DND-41 (cell line): ENCODE measurements at regions not wholly inside any gene's neighbourhood (a gene's known extent, or its start where the extent isn't known, plus 50 kb on each side); places are given as distances from the start of the nearest gene placed in this dataset.

ENCODE experiments used
- ATAC-seq: fragments of 200-7000 bp; cut with Tn5 transposase; 3 replicates; pipeline ENCODE4 v1.9.1; 2021; ENCODE audit warnings: low read depth; ENCODE audit not compliant: insufficient read depth
- DNase-seq: peaks from one replicate; pipeline ENCODE4 v3.0.0-alpha.2; 2020
- H2AFZ ChIP-seq: 2 replicates; pipeline ENCODE4 v1.6.0; 2012; ENCODE audit warnings: low read depth, low read length
- H3K27ac ChIP-seq: 2 replicates; pipeline ENCODE4 v1.5.1; 2012; ENCODE audit warnings: low read length, inconsistent platforms
- H3K27me3 ChIP-seq: fragments of 200-600 bp; sonication (generic); 2 replicates; pipeline ENCODE4 v1.6.0; 2012; ENCODE audit warnings: low read length, mild to moderate bottlenecking, inconsistent platforms; ENCODE audit not compliant: insufficient read depth, poor library complexity
- H3K36me3 ChIP-seq: 2 replicates; pipeline ENCODE4 v1.5.1; 2012; ENCODE audit warnings: low read length, inconsistent platforms; ENCODE audit not compliant: insufficient read depth
- H3K4me1 ChIP-seq: 2 replicates; pipeline ENCODE4 v1.5.1; 2012; ENCODE audit warnings: mild to moderate bottlenecking, low read length; ENCODE audit not compliant: insufficient read depth
- H3K4me2 ChIP-seq: 2 replicates; pipeline ENCODE4 v1.6.0; 2012; ENCODE audit warnings: mild to moderate bottlenecking, moderate library complexity, low read length, inconsistent platforms; ENCODE audit not compliant: insufficient read depth
- H3K4me3 ChIP-seq, 2 experiments: fragments of 200-600 bp in 1 of 2; shearing (Covaris generic) in 1 of 2; 2 replicates each; pipeline ENCODE4 v1.5.1; 2012 to 2016; ENCODE audit warnings: inconsistent platforms in 2 of 2, low read length in 2 of 2, mild to moderate bottlenecking in 2 of 2, low read depth in 1 of 2, moderate library complexity in 1 of 2
- H3K79me2 ChIP-seq: 2 replicates; pipeline ENCODE4 v1.6.0; 2012; ENCODE audit warnings: low read length, inconsistent platforms; ENCODE audit not compliant: insufficient read depth
- H3K9ac ChIP-seq: 2 replicates; pipeline ENCODE4 v1.6.0; 2012; ENCODE audit warnings: low read depth, mild to moderate bottlenecking, inconsistent platforms, low read length, moderate library complexity
- H3K9me3 ChIP-seq: 2 replicates; pipeline ENCODE4 v1.5.1; 2012; ENCODE audit warnings: low read length, moderate library complexity, mild to moderate bottlenecking, inconsistent platforms; ENCODE audit not compliant: insufficient read depth, severe bottlenecking
- H4K20me1 ChIP-seq: 2 replicates; pipeline ENCODE4 v1.6.0; 2012; ENCODE audit warnings: low read length; ENCODE audit not compliant: insufficient read depth
- EZH2 ChIP-seq: IDR thresholded peaks from 3 replicates; pipeline ENCODE4 v1.6.1; 2012; ENCODE audit warnings: borderline replicate concordance, low read depth, mild to moderate bottlenecking, moderate library complexity, low read length, inconsistent platforms; ENCODE audit not compliant: severe bottlenecking
- TF ChIP-seq, protein P1 (sequence below): IDR thresholded peaks from 2 replicates; pipeline ENCODE4 v1.5.1; 2012; ENCODE audit warnings: borderline replicate concordance, low read length, moderate library complexity, mild to moderate bottlenecking; ENCODE audit not compliant: poor library complexity, severe bottlenecking; ENCODE audit errors: extremely low read depth

DNA sequence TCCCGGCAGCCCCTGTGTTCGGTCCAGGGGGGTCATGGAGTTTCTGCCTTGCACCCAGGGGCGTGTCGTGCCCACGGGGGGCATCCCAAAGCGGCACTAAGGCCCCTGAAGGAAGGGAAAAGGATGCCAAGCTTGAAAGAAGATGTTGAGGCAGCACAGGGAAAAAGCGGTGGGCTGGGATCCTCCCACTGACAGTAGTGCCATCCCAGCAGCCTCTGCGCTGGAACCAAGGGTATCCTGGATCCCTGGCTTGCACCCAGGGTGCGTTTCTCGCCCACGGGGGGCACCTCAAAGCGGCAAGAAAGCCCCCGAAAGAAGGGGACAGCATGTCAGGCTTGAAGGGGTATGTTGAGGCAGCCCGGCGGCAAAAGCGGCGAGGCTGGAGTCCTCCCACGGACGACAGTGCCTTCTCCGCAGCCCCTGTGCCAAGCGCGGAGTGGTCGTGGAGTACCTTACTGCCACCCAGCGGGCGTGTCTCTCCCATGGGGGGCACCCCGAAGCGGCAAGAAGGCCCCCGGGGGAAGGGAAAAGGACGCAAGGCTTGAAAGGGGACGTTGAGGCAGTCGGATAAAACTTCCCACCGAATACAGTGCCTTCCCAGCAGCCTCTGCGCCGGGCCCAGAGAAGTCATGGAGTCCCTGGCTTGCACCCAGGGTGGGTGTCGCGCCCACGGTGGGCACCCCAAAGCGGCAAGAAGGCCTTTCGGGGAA is 164.4 kb upstream of the ALG10B start:
- H3K4me3 ChIP-seq, result no peak overlapping the region
- H3K27me3 ChIP-seq, result no peaks in the 10 kb centered on the region
- TF ChIP-seq, protein P1, sequence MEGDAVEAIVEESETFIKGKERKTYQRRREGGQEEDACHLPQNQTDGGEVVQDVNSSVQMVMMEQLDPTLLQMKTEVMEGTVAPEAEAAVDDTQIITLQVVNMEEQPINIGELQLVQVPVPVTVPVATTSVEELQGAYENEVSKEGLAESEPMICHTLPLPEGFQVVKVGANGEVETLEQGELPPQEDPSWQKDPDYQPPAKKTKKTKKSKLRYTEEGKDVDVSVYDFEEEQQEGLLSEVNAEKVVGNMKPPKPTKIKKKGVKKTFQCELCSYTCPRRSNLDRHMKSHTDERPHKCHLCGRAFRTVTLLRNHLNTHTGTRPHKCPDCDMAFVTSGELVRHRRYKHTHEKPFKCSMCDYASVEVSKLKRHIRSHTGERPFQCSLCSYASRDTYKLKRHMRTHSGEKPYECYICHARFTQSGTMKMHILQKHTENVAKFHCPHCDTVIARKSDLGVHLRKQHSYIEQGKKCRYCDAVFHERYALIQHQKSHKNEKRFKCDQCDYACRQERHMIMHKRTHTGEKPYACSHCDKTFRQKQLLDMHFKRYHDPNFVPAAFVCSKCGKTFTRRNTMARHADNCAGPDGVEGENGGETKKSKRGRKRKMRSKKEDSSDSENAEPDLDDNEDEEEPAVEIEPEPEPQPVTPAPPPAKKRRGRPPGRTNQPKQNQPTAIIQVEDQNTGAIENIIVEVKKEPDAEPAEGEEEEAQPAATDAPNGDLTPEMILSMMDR, result no peak
- no peak for TF ChIP-seq EZH2
- no peak overlapping the region for H3K9ac ChIP-seq
- H3K36me3 ChIP-seq, result no peaks in the 10 kb centered on the region
- no peak for DNase-seq
- H3K27ac ChIP-seq, result no peak overlapping the region
- peaks cover 49% of the 10 kb centered on the region for H3K9me3 ChIP-seq
- H3K79me2 ChIP-seq, result no peaks in the 10 kb centered on the region
- no peak overlapping the region for H3K4me2 ChIP-seq
- ATAC-seq, result no peak
- no peaks in the 10 kb centered on the region for H3K4me1 ChIP-seq
- H4K20me1 ChIP-seq, result no peaks in the 10 kb centered on the region
- H2AFZ ChIP-seq, result no peak overlapping the region

DNA sequence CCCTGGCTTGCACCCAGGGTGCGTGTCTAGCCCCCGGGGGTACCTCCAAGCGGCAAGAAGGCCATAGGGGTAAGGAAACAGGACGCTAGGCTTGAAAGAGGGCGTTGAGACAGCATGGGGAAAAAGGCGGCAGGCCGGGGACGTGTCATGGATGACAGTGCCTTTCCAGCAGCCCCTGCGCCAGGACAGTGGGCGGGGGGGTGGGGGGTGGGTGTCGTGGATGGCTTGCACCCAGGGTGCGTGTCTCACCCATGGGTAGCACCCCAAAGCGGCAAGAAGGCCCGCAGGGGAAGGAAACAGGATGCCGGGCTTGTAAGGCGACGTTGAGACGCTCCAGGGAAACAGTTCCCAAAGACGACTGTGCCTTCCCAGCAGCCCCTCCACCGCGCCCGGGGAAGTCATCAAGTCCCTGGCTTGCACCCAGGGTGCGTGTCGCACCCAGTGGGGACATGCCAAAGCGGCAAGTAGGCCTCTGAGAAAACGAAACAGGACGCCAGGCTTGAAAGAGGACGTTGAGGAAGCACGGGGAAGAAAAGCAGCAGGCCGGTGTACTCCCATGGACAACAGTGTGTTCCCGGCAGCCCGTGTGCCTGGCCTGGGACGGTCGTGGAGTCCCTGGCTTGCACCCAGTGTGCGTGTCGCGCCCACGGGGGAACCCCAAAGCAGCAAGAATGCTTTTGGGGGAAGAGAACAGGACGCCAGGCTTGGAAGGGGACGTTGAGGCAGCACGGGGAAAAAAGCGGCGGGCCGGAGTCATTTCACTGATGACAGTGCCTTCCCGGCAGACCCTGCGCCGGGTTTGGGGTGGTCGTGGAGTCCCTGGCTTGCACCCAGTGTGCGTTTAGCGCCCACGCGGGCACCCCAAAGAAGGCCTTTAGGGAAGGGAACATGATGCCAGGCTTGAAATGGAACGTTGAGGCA is 163.5 kb upstream of the ALG10B start:
- no peak overlapping the region for H3K9ac ChIP-seq
- DNase-seq (no peak), ATAC-seq (no peak)

DNA sequence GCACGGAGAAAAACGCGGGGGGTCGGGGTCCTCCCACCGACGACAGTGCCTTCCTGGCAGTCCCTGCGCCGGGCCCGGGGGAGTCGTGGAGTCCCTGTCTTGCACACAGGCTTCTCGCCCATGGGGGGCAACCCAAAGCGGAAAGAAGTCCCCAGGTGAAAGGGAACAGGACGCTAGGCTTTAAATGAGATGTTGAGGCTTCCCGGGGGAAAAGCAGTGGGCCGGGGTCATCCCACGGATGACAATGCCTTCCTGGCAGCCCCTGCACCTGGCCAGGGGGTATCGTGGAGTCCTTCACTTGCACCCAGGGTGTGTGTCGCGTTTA is 162.9 kb upstream of the ALG10B start:
- no peaks in the 10 kb centered on the region for H3K79me2 ChIP-seq
- H2AFZ ChIP-seq, result no peak overlapping the region
- ATAC-seq (no peak), DNase-seq (no peak)
- peaks cover 54% of the 10 kb centered on the region for H3K9me3 ChIP-seq
- H3K36me3 ChIP-seq, result no peaks in the 10 kb centered on the region
- TF ChIP-seq, protein P1, result no peak
- no peak for TF ChIP-seq EZH2
- no peaks in the 10 kb centered on the region for H3K27me3 ChIP-seq
- H3K4me2 ChIP-seq, result no peak overlapping the region
- H4K20me1 ChIP-seq, result no peaks in the 10 kb centered on the region
- no peak overlapping the region for H3K27ac ChIP-seq
- no peaks in the 10 kb centered on the region for H3K4me1 ChIP-seq
- no peak overlapping the region for H3K4me3 ChIP-seq
- H3K9ac ChIP-seq, result no peak overlapping the region

More for the DNA sequence above, 163.5 kb upstream of the ALG10B start:
- Histone ChIP-seq H3K27me3 (no peaks in the 10 kb centered on the region), H3K79me2 (no peaks in the 10 kb centered on the region), H3K4me2 (no peak overlapping the region), H3K27ac (no peak overlapping the region), H3K4me3 (no peak overlapping the region), H2AFZ (no peak overlapping the region), H3K4me1 (no peaks in the 10 kb centered on the region), H3K9me3 (peaks cover 51% of the 10 kb centered on the region), H3K36me3 (no peaks in the 10 kb centered on the region), H4K20me1 (no peaks in the 10 kb centered on the region)
- TF ChIP-seq EZH2, result no peak
